M059J (cell line): ENCODE measurements at regions not wholly inside any gene's neighbourhood (a gene's known extent, or its start where the extent isn't known, plus 50 kb on each side); places are given as distances from the start of the nearest gene placed in this dataset.

Experiments used
- DNase-seq: peaks from one replicate; pipeline ENCODE4 v3.0.0-alpha.2; 2012; ENCODE audit warnings: low read depth

GRCh38 chr1:219401724-219402625 is 210.9 kb downstream of the ZC3H11B start:
- no peak for DNase-seq

- DNase-seq = no peak
Observed at GRCh38 chr1:219399446-219399845, 213.5 kb downstream of the ZC3H11B start.

GRCh38 chr1:219398815-219399396 is 214.0 kb downstream of the ZC3H11B start:
- DNase-seq = no peak

GRCh38 chr1:219397511-219397910 is 215.4 kb downstream of the ZC3H11B start:
- DNase-seq = no peak

- DNase-seq = no peak
Observed at GRCh38 chr1:219391297-219391696, 217.6 kb downstream of the LYPLAL1 start.

- DNase-seq = no peak
Observed at GRCh38 chr1:219387211-219387610, 213.5 kb downstream of the LYPLAL1 start.

GRCh38 chr1:219385787-219386427 is 212.2 kb downstream of the LYPLAL1 start:
- DNase-seq = peak; percentile 71

GRCh38 chr1:219383281-219383680 is 209.6 kb downstream of the LYPLAL1 start:
- no peak for DNase-seq

GRCh38 chr1:219381396-219381795 is 207.7 kb downstream of the LYPLAL1 start:
- DNase-seq = no peak

GRCh38 chr1:219380463-219380862 is 206.8 kb downstream of the LYPLAL1 start:
- DNase-seq = no peak

- peak; percentile 30 for DNase-seq
Observed at GRCh38 chr1:219379691-219380090, 206.0 kb downstream of the LYPLAL1 start.

GRCh38 chr1:219374636-219375035 is 201.0 kb downstream of the LYPLAL1 start:
- DNase-seq = no peak

- no peak for DNase-seq
Observed at GRCh38 chr1:219374046-219374566, 200.4 kb downstream of the LYPLAL1 start.

- DNase-seq = peak; percentile 8
Observed at GRCh38 chr1:219373616-219373935, 199.9 kb downstream of the LYPLAL1 start.

GRCh38 chr1:219372916-219373615 is 199.4 kb downstream of the LYPLAL1 start:
- peak; percentile 16 for DNase-seq

GRCh38 chr1:219371471-219371870 is 197.8 kb downstream of the LYPLAL1 start:
- DNase-seq = no peak

- DNase-seq = no peak
Observed at GRCh38 chr1:219367496-219367895, 193.8 kb downstream of the LYPLAL1 start.

GRCh38 chr1:219365451-219365850 is 191.8 kb downstream of the LYPLAL1 start:
- DNase-seq = peak; percentile 47

GRCh38 chr1:219362702-219363101 is 189.0 kb downstream of the LYPLAL1 start:
- no peak for DNase-seq

GRCh38 chr1:219359126-219359525 is 185.4 kb downstream of the LYPLAL1 start:
- DNase-seq = no peak

GRCh38 chr1:219358080-219358479 is 184.4 kb downstream of the LYPLAL1 start:
- no peak for DNase-seq

GRCh38 chr1:219354962-219355361 is 181.3 kb downstream of the LYPLAL1 start:
- DNase-seq = no peak
